ENCODE measurements at regions not wholly inside any gene's neighbourhood (a gene's known extent, or its start where the extent isn't known, plus 50 kb on each side); places are given as distances from the start of the nearest gene placed in this dataset.

DNA sequence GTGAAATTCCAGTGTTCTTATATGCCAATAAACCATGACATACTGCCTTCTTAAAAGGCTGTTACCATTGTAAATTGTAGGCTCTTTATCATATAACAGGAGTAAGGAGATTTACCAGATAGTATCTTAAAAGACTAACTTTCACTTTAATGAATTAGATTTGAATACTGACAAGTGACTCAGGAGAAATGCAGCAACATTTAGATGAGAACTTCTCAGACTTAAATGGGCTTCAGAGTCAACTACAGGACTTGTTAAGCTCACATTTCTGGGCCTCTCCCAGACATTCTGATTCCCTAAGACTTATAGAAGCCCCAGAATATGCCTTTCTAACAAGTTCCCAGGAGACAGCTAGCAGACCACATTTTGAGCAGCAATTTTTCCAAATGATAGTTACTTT, 466.3 kb downstream of the ARL4A start:
- no peak for DNase-seq

- DNase-seq: no peak
These were observed 467.8 kb downstream of the ARL4A start for GRCh38 chr7:13155188-13155587.

- DNase-seq: no peak
These were observed 471.6 kb downstream of the ARL4A start for GRCh38 chr7:13159003-13159402.

GRCh38 chr7:13159467-13160184, 472.2 kb downstream of the ARL4A start:
- no peak for DNase-seq

- DNase-seq: no peak
These were observed 473.7 kb downstream of the ARL4A start for GRCh38 chr7:13161125-13161524.

- DNase-seq: no peak
These were observed 478.4 kb downstream of the ARL4A start for GRCh38 chr7:13165854-13166253.

GRCh38 chr7:13166801-13167200, 479.4 kb downstream of the ARL4A start:
- no peak for DNase-seq

GRCh38 chr7:13169356-13169755, 481.9 kb downstream of the ARL4A start:
- no peak for DNase-seq

DNA sequence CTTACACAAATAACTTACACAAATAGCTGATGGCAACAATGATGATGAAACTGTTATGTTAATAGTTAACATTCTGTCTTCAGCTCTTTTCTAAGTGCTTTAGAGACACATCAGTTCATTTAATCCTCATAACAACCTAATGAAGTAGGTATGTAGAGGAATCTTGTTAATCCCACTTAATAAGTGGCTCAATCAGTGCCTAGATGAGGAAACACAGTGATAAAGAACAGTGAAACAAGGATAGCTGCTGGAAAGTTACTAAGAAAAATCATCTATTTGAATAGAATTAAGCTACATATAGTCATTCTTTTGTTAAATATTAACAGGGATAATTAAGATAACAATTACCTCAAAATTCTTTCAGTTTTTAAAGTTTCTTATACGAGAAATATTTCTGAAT, 487.6 kb downstream of the ARL4A start:
- DNase-seq: no peak

DNA sequence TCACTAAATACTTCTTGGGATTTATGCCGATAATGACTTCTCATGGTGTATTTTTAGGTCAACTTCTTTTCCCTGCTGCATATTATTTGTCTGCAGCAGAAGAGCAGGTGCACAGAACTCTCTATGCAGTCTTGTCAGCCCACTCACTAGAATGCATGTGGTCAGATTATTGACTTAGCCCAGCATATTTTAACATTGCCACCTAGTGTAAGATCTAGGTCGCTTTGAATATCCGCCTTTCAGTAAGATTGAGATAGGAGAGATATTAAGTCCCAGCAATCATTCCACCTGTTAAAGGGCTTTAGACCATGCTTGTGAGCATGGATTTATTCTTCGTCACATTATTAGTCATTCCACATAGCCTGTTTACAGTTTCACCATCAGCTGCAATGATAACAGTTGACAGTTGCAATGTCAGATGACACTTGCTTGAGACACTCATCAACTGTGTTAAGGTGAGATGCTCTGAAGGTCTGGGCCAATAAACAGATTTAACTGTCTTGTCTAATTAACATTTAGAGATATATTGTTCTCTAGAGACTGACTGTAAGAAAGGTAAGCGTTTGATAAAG, 491.7 kb downstream of the ARL4A start:
- DNase-seq: no peak

DNA sequence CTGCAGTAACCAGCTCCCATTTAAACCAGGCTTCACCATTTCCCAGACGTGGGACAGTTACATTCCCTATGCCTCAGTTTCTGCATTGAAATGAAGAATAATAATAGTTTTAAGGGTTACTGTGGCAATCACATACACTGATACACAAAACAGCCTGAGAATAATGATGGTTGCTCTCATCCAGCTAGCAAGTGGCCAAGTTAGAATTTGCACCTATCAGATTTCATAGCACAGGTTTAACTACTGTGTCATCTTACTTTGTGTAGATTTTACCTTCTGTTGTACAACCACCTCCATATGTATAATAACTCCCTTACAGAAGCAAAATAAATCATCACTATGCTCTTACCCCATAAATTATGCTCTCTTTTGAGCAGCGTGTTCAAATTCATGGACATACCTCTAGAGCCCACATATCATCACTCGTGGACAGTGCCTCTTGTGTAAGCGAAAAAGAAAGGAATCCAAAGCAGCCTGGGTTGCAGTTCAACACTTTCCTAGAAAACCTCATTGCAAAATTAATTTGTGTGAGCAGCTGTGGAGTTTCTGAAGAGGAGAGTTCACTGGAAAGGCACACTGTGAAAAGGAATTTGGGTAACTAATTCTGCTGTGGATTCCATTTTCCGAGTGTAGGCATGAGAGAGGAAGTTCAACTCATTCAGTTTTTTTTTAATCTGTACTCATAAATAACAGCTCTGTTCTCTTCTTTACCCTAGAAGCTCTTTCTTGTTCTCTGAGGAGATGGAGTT, 492.5 kb downstream of the ARL4A start:
- peak; percentile 14 for DNase-seq

DNA sequence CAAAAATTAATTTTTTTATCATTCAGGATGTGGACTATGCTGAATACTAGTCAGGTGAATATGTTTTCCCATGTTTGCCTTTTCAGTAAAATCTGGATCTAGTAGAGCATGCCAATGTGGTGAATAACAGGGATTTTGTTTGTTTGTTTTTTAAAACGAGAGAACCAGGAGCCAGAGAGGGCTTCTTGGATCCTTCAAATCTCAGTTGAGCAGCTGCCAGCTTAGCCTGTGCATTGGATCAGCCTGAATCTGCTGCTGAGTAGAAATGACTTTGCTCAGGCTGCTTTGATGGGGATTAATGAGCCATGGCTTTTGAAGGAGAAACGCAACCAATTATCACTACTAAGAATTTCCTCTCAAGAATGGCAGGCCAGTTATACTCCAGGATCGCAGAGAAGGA, 493.8 kb downstream of the ARL4A start:
- no peak for DNase-seq

GRCh38 chr7:13185139-13185538, 497.7 kb downstream of the ARL4A start:
- no peak for DNase-seq

- no peak for DNase-seq
These were observed 500.9 kb downstream of the ARL4A start for GRCh38 chr7:13188236-13188805.

- no peak for DNase-seq
These were observed 501.5 kb downstream of the ARL4A start for GRCh38 chr7:13188922-13189321.

- no peak for DNase-seq
These were observed 502.2 kb downstream of the ARL4A start for GRCh38 chr7:13189668-13190067.

DNA sequence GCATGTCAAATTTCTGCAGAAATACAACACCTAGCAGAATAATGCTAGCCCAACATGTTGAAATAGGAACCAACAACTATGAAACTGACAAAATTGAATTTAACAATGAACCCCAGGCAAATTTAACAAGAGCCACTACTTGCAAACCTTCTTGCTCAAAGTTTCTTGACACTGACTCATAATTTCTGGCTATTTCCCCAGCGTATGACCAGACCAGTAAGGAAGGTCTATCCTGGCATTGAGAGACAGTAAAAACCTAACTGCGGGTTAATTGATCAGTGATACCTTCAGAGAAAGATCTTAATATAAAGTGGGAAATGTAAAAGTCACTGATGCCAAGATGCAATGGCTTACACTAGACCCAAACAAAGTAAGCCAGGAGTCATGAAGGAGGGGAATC, 510.1 kb downstream of the ARL4A start:
- peak; percentile 5 for DNase-seq

- DNase-seq: no peak
These were observed 510.6 kb downstream of the ARL4A start for GRCh38 chr7:13198036-13198435.

DNA sequence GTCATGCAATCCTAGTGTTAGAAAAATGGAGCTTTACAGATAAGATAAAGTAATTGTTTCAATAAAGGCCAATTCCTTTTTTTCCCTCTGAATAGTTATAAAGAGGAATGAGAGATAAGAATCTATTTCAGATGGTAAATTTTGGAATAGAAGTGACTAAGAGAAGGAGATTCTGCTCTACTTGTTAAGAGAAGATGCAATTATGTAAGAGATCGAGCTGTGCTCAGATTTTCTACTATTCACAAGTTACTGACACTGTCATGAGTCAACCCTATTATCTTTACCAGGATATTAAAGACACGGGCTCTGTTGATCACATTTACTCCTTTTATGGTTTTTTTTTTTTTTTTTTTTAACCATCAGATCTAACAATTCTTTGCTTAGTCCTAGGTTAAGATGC, 511.3 kb downstream of the ARL4A start:
- DNase-seq: no peak

GRCh38 chr7:13201628-13202027, 514.2 kb downstream of the ARL4A start:
- no peak for DNase-seq

- DNase-seq: no peak
These were observed 530.3 kb downstream of the ARL4A start for GRCh38 chr7:13217768-13218167.

- DNase-seq: no peak
These were observed 537.6 kb downstream of the ARL4A start for GRCh38 chr7:13225068-13225467.

- no peak for DNase-seq
These were observed 539.0 kb downstream of the ARL4A start for GRCh38 chr7:13226385-13226784.

GRCh38 chr7:13231216-13231615, 543.8 kb downstream of the ARL4A start:
- no peak for DNase-seq
